ENCODE measurements at regions not wholly inside any gene's neighbourhood (a gene's known extent, or its start where the extent isn't known, plus 50 kb on each side); places are given as distances from the start of the nearest gene placed in this dataset.
A peak's percentile ranks its signal among the peaks of the same experiment; 100 is the strongest.

- DNase-seq (ENCODE audit: low spot score) = no peak
Measured at GRCh38 chr20:22370137-22370536, 214.2 kb downstream of the FOXA2 start.

- DNase-seq (ENCODE audit: low spot score) = no peak
Measured at GRCh38 chr20:22369100-22369499, 215.3 kb downstream of the FOXA2 start.

GRCh38 chr20:22368235-22368634 lies 216.1 kb downstream of the FOXA2 start:
- no peak for DNase-seq (ENCODE audit: low spot score)

GRCh38 chr20:22366631-22367030 lies 217.7 kb downstream of the FOXA2 start:
- no peak for DNase-seq (ENCODE audit: low spot score)

GRCh38 chr20:22354647-22355046 lies 229.7 kb downstream of the FOXA2 start:
- no peak for DNase-seq (ENCODE audit: low spot score)

- no peak for DNase-seq (ENCODE audit: low spot score)
Measured at GRCh38 chr20:22353586-22353985, 230.8 kb downstream of the FOXA2 start.

- DNase-seq (ENCODE audit: low spot score) = peak; percentile 52
Measured at GRCh38 chr20:22352019-22352418, 232.4 kb downstream of the FOXA2 start.

- DNase-seq (ENCODE audit: low spot score) = peak; percentile 14
Measured at GRCh38 chr20:22350624-22351023, 233.7 kb downstream of the FOXA2 start.

- DNase-seq (ENCODE audit: low spot score) = no peak
Measured at GRCh38 chr20:22348010-22348409, 236.4 kb downstream of the FOXA2 start.

GRCh38 chr20:22346716-22347115 lies 237.7 kb downstream of the FOXA2 start:
- DNase-seq (ENCODE audit: low spot score) = peak; percentile 2

- DNase-seq (ENCODE audit: low spot score) = no peak
Measured at GRCh38 chr20:22343612-22344011, 240.8 kb downstream of the FOXA2 start.

- no peak for DNase-seq (ENCODE audit: low spot score)
Measured at GRCh38 chr20:22342410-22342809, 242.0 kb downstream of the FOXA2 start.

GRCh38 chr20:22341508-22341907 lies 242.9 kb downstream of the FOXA2 start:
- DNase-seq (ENCODE audit: low spot score) = no peak

GRCh38 chr20:22339946-22340345 lies 244.4 kb downstream of the FOXA2 start:
- no peak for DNase-seq (ENCODE audit: low spot score)

- peak; percentile 77 for DNase-seq (ENCODE audit: low spot score)
Measured at GRCh38 chr20:22339091-22339881, 245.1 kb downstream of the FOXA2 start.

- no peak for DNase-seq (ENCODE audit: low spot score)
Measured at GRCh38 chr20:22338140-22338708, 246.1 kb downstream of the FOXA2 start.

- no peak for DNase-seq (ENCODE audit: low spot score)
Measured at GRCh38 chr20:22335210-22335609, 249.2 kb downstream of the FOXA2 start.

GRCh38 chr20:22333885-22334545 lies 250.4 kb downstream of the FOXA2 start:
- peak; percentile 74 for DNase-seq (ENCODE audit: low spot score)

- DNase-seq (ENCODE audit: low spot score) = no peak
Measured at GRCh38 chr20:22324505-22324904, 259.9 kb downstream of the FOXA2 start.

- DNase-seq (ENCODE audit: low spot score) = no peak
Measured at GRCh38 chr20:22322513-22322912, 261.9 kb downstream of the FOXA2 start.

- DNase-seq (ENCODE audit: low spot score) = no peak
Measured at GRCh38 chr20:22321191-22321590, 263.2 kb downstream of the FOXA2 start.

GRCh38 chr20:22320245-22320915 lies 264.0 kb downstream of the FOXA2 start:
- no peak for DNase-seq (ENCODE audit: low spot score)

GRCh38 chr20:22315771-22316170 lies 268.6 kb downstream of the FOXA2 start:
- DNase-seq (ENCODE audit: low spot score) = no peak

All from LoVo (cell line).